ENCODE measurements at regions not wholly inside any gene's neighbourhood (a gene's known extent, or its start where the extent isn't known, plus 50 kb on each side); places are given as distances from the start of the nearest gene placed in this dataset.
"Not testable (repeated sequence)": the region's sequence is repeated elsewhere in the genome, so short reads cannot be mapped to it uniquely, and the experiment has no call there.

- not testable (repeated sequence) for DNase-seq
These were observed 451.6 kb upstream of the PCDH10 start for GRCh38 chr4:132697505-132697904.

GRCh38 chr4:132707955-132708354, 441.1 kb upstream of the PCDH10 start:
- no peak for DNase-seq

- no peak for DNase-seq
These were observed 440.0 kb upstream of the PCDH10 start for GRCh38 chr4:132709056-132709455.

- DNase-seq: no peak
These were observed 438.1 kb upstream of the PCDH10 start for GRCh38 chr4:132710971-132711370.

GRCh38 chr4:132737344-132737743, 411.8 kb upstream of the PCDH10 start:
- no peak for DNase-seq

- no peak for DNase-seq
These were observed 389.8 kb upstream of the PCDH10 start for GRCh38 chr4:132759199-132759780.

GRCh38 chr4:132763465-132763864, 385.6 kb upstream of the PCDH10 start:
- DNase-seq: no peak

- no peak for DNase-seq
These were observed 381.2 kb upstream of the PCDH10 start for GRCh38 chr4:132767901-132768300.

GRCh38 chr4:132770776-132771175, 378.3 kb upstream of the PCDH10 start:
- DNase-seq: no peak

GRCh38 chr4:132792310-132792709, 356.8 kb upstream of the PCDH10 start:
- no peak for DNase-seq

- no peak for DNase-seq
These were observed 351.2 kb upstream of the PCDH10 start for GRCh38 chr4:132797856-132798255.

- DNase-seq: no peak
These were observed 339.6 kb upstream of the PCDH10 start for GRCh38 chr4:132809298-132810032.

GRCh38 chr4:132813061-132813460, 336.0 kb upstream of the PCDH10 start:
- not testable (repeated sequence) for DNase-seq

- DNase-seq: no peak
These were observed 331.0 kb upstream of the PCDH10 start for GRCh38 chr4:132818091-132818490.

- no peak for DNase-seq
These were observed 325.7 kb upstream of the PCDH10 start for GRCh38 chr4:132823419-132823818.

GRCh38 chr4:132824761-132825160, 324.3 kb upstream of the PCDH10 start:
- no peak for DNase-seq

- DNase-seq: no peak
These were observed 321.6 kb upstream of the PCDH10 start for GRCh38 chr4:132827522-132827921.

- no peak for DNase-seq
These were observed 310.9 kb upstream of the PCDH10 start for GRCh38 chr4:132838244-132838643.

- no peak for DNase-seq
These were observed 310.0 kb upstream of the PCDH10 start for GRCh38 chr4:132839070-132839469.

GRCh38 chr4:132859929-132860328, 289.2 kb upstream of the PCDH10 start:
- no peak for DNase-seq

- DNase-seq: no peak
These were observed 288.1 kb upstream of the PCDH10 start for GRCh38 chr4:132860976-132861375.

- DNase-seq: no peak
These were observed 285.5 kb upstream of the PCDH10 start for GRCh38 chr4:132863619-132864018.

GRCh38 chr4:132865458-132865857, 283.6 kb upstream of the PCDH10 start:
- DNase-seq: no peak

- no peak for DNase-seq
These were observed 283.2 kb upstream of the PCDH10 start for GRCh38 chr4:132865922-132866321.

- no peak for DNase-seq
These were observed 282.5 kb upstream of the PCDH10 start for GRCh38 chr4:132866616-132867015.
